IMR-90 (cell line): ENCODE measurements at regions not wholly inside any gene's neighbourhood (a gene's known extent, or its start where the extent isn't known, plus 50 kb on each side); places are given as distances from the start of the nearest gene placed in this dataset.

Source experiments
- BHLHE40 ChIP-seq: fragments of 150-350 bp; IDR thresholded peaks from 2 replicates; pipeline ENCODE4 v1.6.1; 2016; ENCODE audit warnings: mild to moderate bottlenecking, low read depth, low read length
- MXI1 ChIP-seq: IDR thresholded peaks from 2 replicates; pipeline ENCODE4 v1.6.1; 2012; ENCODE audit warnings: low read depth, mild to moderate bottlenecking, low read length, moderate library complexity, borderline replicate concordance
- NFE2L2 ChIP-seq: fragments of 150-350 bp; IDR thresholded peaks from 2 replicates; pipeline ENCODE4 v1.6.1; 2016; ENCODE audit warnings: low read depth, mild to moderate bottlenecking, low read length
- RCOR1 ChIP-seq: IDR thresholded peaks from 2 replicates; pipeline ENCODE4 v1.6.1; 2012; ENCODE audit warnings: mild to moderate bottlenecking, low read length, improper control_type of control experiment; ENCODE audit not compliant: insufficient replicate concordance
- SMC3 ChIP-seq: fragments of 150-350 bp; IDR thresholded peaks from 2 replicates; pipeline ENCODE4 v1.6.1; 2016; ENCODE audit warnings: low read depth, mild to moderate bottlenecking, antibody characterized with exemption, low read length, moderate library complexity
- TF ChIP-seq, protein P1 (sequence below): conservative IDR thresholded peaks from 2 replicates; pipeline ENCODE4 v1.5.1; 2012; ENCODE audit warnings: mild to moderate bottlenecking, low read depth, low read length, improper control_type of control experiment
- TF ChIP-seq, protein P2 (sequence below): fragments of 150-350 bp; IDR thresholded peaks from 2 replicates; pipeline ENCODE4 v1.6.1; 2017; ENCODE audit warnings: mild to moderate bottlenecking, antibody characterized with exemption, low read length, low read depth

GRCh38 chr4:124499261-124499660 is 213.3 kb downstream of the ANKRD50 start:
- TF ChIP-seq MXI1 (no peak), NFE2L2 (no peak), BHLHE40 (no peak), RCOR1 (no peak), SMC3 (no peak)
- TF ChIP-seq, protein P1, sequence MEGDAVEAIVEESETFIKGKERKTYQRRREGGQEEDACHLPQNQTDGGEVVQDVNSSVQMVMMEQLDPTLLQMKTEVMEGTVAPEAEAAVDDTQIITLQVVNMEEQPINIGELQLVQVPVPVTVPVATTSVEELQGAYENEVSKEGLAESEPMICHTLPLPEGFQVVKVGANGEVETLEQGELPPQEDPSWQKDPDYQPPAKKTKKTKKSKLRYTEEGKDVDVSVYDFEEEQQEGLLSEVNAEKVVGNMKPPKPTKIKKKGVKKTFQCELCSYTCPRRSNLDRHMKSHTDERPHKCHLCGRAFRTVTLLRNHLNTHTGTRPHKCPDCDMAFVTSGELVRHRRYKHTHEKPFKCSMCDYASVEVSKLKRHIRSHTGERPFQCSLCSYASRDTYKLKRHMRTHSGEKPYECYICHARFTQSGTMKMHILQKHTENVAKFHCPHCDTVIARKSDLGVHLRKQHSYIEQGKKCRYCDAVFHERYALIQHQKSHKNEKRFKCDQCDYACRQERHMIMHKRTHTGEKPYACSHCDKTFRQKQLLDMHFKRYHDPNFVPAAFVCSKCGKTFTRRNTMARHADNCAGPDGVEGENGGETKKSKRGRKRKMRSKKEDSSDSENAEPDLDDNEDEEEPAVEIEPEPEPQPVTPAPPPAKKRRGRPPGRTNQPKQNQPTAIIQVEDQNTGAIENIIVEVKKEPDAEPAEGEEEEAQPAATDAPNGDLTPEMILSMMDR = no peak
- TF ChIP-seq, protein P2, sequence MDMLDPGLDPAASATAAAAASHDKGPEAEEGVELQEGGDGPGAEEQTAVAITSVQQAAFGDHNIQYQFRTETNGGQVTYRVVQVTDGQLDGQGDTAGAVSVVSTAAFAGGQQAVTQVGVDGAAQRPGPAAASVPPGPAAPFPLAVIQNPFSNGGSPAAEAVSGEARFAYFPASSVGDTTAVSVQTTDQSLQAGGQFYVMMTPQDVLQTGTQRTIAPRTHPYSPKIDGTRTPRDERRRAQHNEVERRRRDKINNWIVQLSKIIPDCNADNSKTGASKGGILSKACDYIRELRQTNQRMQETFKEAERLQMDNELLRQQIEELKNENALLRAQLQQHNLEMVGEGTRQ = no peak
